Panc1 (cell line): ENCODE measurements at regions not wholly inside any gene's neighbourhood (a gene's known extent, or its start where the extent isn't known, plus 50 kb on each side); places are given as distances from the start of the nearest gene placed in this dataset.
A peak's percentile ranks its signal among the peaks of the same experiment; 100 is the strongest.

ENCODE experiments used
- ATAC-seq: fragments of 200-7000 bp; cut with Tn5 transposase; 2 replicates; pipeline ENCODE4 v1.9.1; 2020; ENCODE audit warnings: mild to moderate bottlenecking, moderate library complexity
- BruUV-seq: library from RNA; stranded (reverse); fragments of 400-500 nt; replicated peaks from 2 replicates; lab custom pipeline; 2021; lab: Mats Ljungman, UMichigan
- CTCF ChIA-PET: fragments of 300-600 bp; sonication (Branson Sonifier 250); formaldehyde crosslinking; loops from one replicate; lab custom pipeline; 2022; ENCODE audit warnings: antibody characterized with exemption; lab: Charles Lee
- POLR2A ChIA-PET: fragments of 300-600 bp; sonication (Branson Sonifier 250); formaldehyde crosslinking; loops from one replicate; lab custom pipeline; 2022; ENCODE audit warnings: antibody characterized with exemption; lab: Charles Lee
- DNase-seq: peaks from one replicate; pipeline ENCODE4 v3.0.0-alpha.2; 2010; ENCODE audit warnings: low read depth, low spot score
- H3K27ac ChIP-seq: 2 replicates; pipeline ENCODE4 v1.5.1; 2011; ENCODE audit warnings: mild to moderate bottlenecking, low read length, inconsistent platforms
- H3K27me3 ChIP-seq: fragments of 200-500 bp; sonication (Bioruptor generic); 2 replicates; pipeline ENCODE4 v1.6.0; 2014; ENCODE audit warnings: low read length, inconsistent platforms; ENCODE audit not compliant: control insufficient read depth, insufficient read depth
- H3K36me3 ChIP-seq: fragments of 200-500 bp; sonication (Bioruptor generic); 2 replicates; pipeline ENCODE4 v1.5.1; 2014; ENCODE audit warnings: inconsistent platforms, mild to moderate bottlenecking, low read length, moderate library complexity; ENCODE audit not compliant: control insufficient read depth, insufficient read depth
- H3K4me1 ChIP-seq: 2 replicates; pipeline ENCODE4 v1.5.1; 2011; ENCODE audit warnings: inconsistent platforms, mild to moderate bottlenecking, low read length, moderate library complexity; ENCODE audit not compliant: control insufficient read depth, insufficient read depth
- H3K4me3 ChIP-seq, 2 experiments: 2 replicates each; pipeline ENCODE4 v1.5.1; 2011 to 2012; ENCODE audit warnings: low read depth in 2 of 2, low read length in 2 of 2, mild to moderate bottlenecking in 2 of 2, inconsistent platforms in 1 of 2, moderate library complexity in 1 of 2
- H3K9me3 ChIP-seq: fragments of 200-500 bp; sonication (Bioruptor generic); 2 replicates; pipeline ENCODE4 v1.5.1; 2014; ENCODE audit warnings: low read depth, mild to moderate bottlenecking, inconsistent platforms, low read length, moderate library complexity; ENCODE audit not compliant: control insufficient read depth, insufficient read depth
- CTCF ChIP-seq: fragments of 450-650 bp; IDR thresholded peaks from 2 replicates; pipeline ENCODE4 v1.5.1; 2017; ENCODE audit warnings: mild to moderate bottlenecking
- POLR2AphosphoS5 ChIP-seq: IDR thresholded peaks from 2 replicates; pipeline ENCODE4 v1.6.1; 2012; ENCODE audit warnings: mild to moderate bottlenecking, low read depth, low read length, moderate library complexity
- REST ChIP-seq, 2 experiments: IDR thresholded peaks; 2 replicates each; pipeline ENCODE4 v1.6.1; 2011 to 2012; ENCODE audit warnings: low read depth in 2 of 2, control low read depth in 1 of 2, low read length in 1 of 2, mild to moderate bottlenecking in 1 of 2, moderate library complexity in 1 of 2; ENCODE audit not compliant: insufficient read depth in 1 of 2
- SIN3A ChIP-seq: IDR thresholded peaks from 2 replicates; pipeline ENCODE4 v1.6.1; 2012; ENCODE audit warnings: low read depth, mild to moderate bottlenecking, low read length, moderate library complexity, borderline replicate concordance; ENCODE audit not compliant: insufficient read depth
- TCF7L2 ChIP-seq: IDR thresholded peaks from 2 replicates; pipeline ENCODE4 v1.6.1; 2011; ENCODE audit warnings: mild to moderate bottlenecking, low read depth, low read length, inconsistent platforms
- in situ Hi-C: cut with HindIII; loops from 2 replicates; pipeline ENCODE4 v1.10.0; 2016; ENCODE audit warnings: low sequenced_read_pairs, low pct_unique_long_range_greater_than_20kb
- intact Hi-C: fragments of 100-400 bp; cut with micrococcal nuclease; formaldehyde crosslinking; loops from one replicate; pipeline ENCODE4 v1.10.0; 2022; ENCODE audit not compliant: unreplicated experiment

GRCh38 chr1:14495381-14495780 is 103.1 kb upstream of the KAZN start:
- DNase-seq (no peak), ATAC-seq (no peak)
- CTCF ChIA-PET, result no interaction called here
- Histone ChIP-seq H3K27me3 (no peaks in the 10 kb centered on the region), H3K9me3 (no peaks in the 10 kb centered on the region), H3K4me1 (no peaks in the 10 kb centered on the region), H3K27ac (no peak overlapping the region), H3K36me3 (no peaks in the 10 kb centered on the region), H3K4me3 (no peak overlapping the region)
- intact Hi-C loops, result no loop called here
- in situ Hi-C loops, result no loop called here
- no peak for TF ChIP-seq TCF7L2
- no peak for TF ChIP-seq SIN3A
- no peak for TF ChIP-seq CTCF
- no peak for TF ChIP-seq REST (IDR thresholded peaks at IDR 0.05; ENCODE audit: insufficient read depth in 1 of 2, low read depth in 2 of 2, low read length in 1 of 2)
- TF ChIP-seq POLR2AphosphoS5, result no peak
- no TSS peak for BruUV-seq
- POLR2A ChIA-PET, result no interaction called here

- Histone ChIP-seq H3K4me3 (no peak overlapping the region), H3K9me3 (no peaks in the 10 kb centered on the region), H3K27ac (no peak overlapping the region), H3K4me1 (no peaks in the 10 kb centered on the region), H3K36me3 (no peaks in the 10 kb centered on the region), H3K27me3 (no peaks in the 10 kb centered on the region)
- intact Hi-C loops (no loop called here), in situ Hi-C loops (no loop called here)
- ChIA-PET POLR2A (no interaction called here), CTCF (no interaction called here)
- BruUV-seq, result no TSS peak
- no peak for ATAC-seq
- no peak for DNase-seq
- no peak for TF ChIP-seq TCF7L2
- no peak for TF ChIP-seq CTCF
- TF ChIP-seq SIN3A, result no peak
Measured at GRCh38 chr1:14495996-14496395, 102.5 kb upstream of the KAZN start.

GRCh38 chr1:14498839-14499238 is 99.6 kb upstream of the KAZN start:
- POLR2A ChIA-PET, result no interaction called here
- intact Hi-C loops, result no loop called here
- no peak overlapping the region for H3K27ac ChIP-seq
- no peak overlapping the region for H3K4me3 ChIP-seq
- no peaks in the 10 kb centered on the region for H3K36me3 ChIP-seq
- no TSS peak for BruUV-seq
- H3K27me3 ChIP-seq, result no peaks in the 10 kb centered on the region; the same call in 1 of the 2 replicates
- no peaks in the 10 kb centered on the region for H3K4me1 ChIP-seq
- no peak for DNase-seq
- CTCF ChIA-PET, result no interaction called here
- TF ChIP-seq POLR2AphosphoS5 (no peak), CTCF (no peak), SIN3A (no peak), REST (IDR thresholded peaks at IDR 0.05; ENCODE audit: insufficient read depth in 1 of 2, low read depth in 2 of 2, low read length in 1 of 2) (no peak), TCF7L2 (no peak)
- in situ Hi-C loops, result no loop called here
- 0 out of 2 replicates have a peak, but pooled peaks have one; percentile 45 for ATAC-seq
- no peaks in the 10 kb centered on the region for H3K9me3 ChIP-seq
